ENCODE measurements at regions not wholly inside any gene's neighbourhood (a gene's known extent, or its start where the extent isn't known, plus 50 kb on each side); places are given as distances from the start of the nearest gene placed in this dataset.

GRCh38 chr18:24782566-24782965, 322.1 kb downstream of the HRH4 start:
- TF ChIP-seq POLR2A (IDR thresholded peaks at IDR 0.05) = no peak
- TF ChIP-seq POLR2AphosphoS5 (IDR thresholded peaks at IDR 0.05) = no peak
- TF ChIP-seq CTCF (IDR thresholded peaks at IDR 0.05) = no peak
- no peak for TF ChIP-seq EP300 (IDR thresholded peaks at IDR 0.05)
